Natural killer cell (primary cell): ENCODE measurements at regions not wholly inside any gene's neighbourhood (a gene's known extent, or its start where the extent isn't known, plus 50 kb on each side); places are given as distances from the start of the nearest gene placed in this dataset.

Experiments
- ATAC-seq, 3 donors: fragments of 150-1000 bp in 2 of 3; fragments of 200-7000 bp in 1 of 3; cut with Tn5 transposase; 1 replicate in 1 of 3; 2 replicates in 2 of 3; pipeline ENCODE4 v1.10.0; 2021; ENCODE audit warnings: mild to moderate bottlenecking in 2 of 3, moderate library complexity in 2 of 3
- DNase-seq, 2 donors: peaks; one replicate each; pipeline versions ENCODE4 v3.0.0 to v3.0.0-alpha.2; 2013 to 2021; ENCODE audit warnings: mixed read lengths in 1 of 2
- H3K27ac ChIP-seq: one replicate; pipeline ENCODE4 v1.5.1; 2013; ENCODE audit warnings: mild to moderate bottlenecking, low read length
- H3K27me3 ChIP-seq: one replicate; pipeline ENCODE4 v1.6.1; 2013; ENCODE audit warnings: low read length; ENCODE audit not compliant: control insufficient read depth, insufficient read depth
- H3K36me3 ChIP-seq: one replicate; pipeline ENCODE4 v1.6.1; 2013; ENCODE audit warnings: low read length; ENCODE audit not compliant: control insufficient read depth, insufficient read depth
- H3K4me1 ChIP-seq: one replicate; pipeline ENCODE4 v1.6.1; 2013; ENCODE audit warnings: low read length; ENCODE audit not compliant: control insufficient read depth, insufficient read depth
- H3K4me3 ChIP-seq: one replicate; pipeline ENCODE4 v1.5.1; 2013; ENCODE audit warnings: low read length
- H3K9me3 ChIP-seq: one replicate; pipeline ENCODE4 v1.6.1; 2013; ENCODE audit warnings: low read length; ENCODE audit not compliant: control insufficient read depth, insufficient read depth
- H3K27ac Mint-ChIP-seq, 2 donors: one replicate each; pipeline ENCODE4 v1.8.0; 2022; ENCODE audit warnings: mild to moderate bottlenecking in 2 of 2, mixed read lengths in 2 of 2, moderate library complexity in 1 of 2
- H3K27me3 Mint-ChIP-seq, 2 donors: one replicate each; pipeline ENCODE4 v1.8.0; 2022; ENCODE audit warnings: low read depth in 2 of 2, mixed read lengths in 2 of 2
- H3K36me3 Mint-ChIP-seq: one replicate; pipeline ENCODE4 v1.8.0; 2022; ENCODE audit warnings: mixed read lengths
- H3K4me1 Mint-ChIP-seq, 2 donors: one replicate each; pipeline ENCODE4 v1.8.0; 2022; ENCODE audit warnings: mixed read lengths in 2 of 2
- H3K4me3 Mint-ChIP-seq: one replicate; pipeline ENCODE4 v1.8.0; 2022; ENCODE audit warnings: mild to moderate bottlenecking, moderate library complexity, mixed read lengths
- H3K9me3 Mint-ChIP-seq, 2 donors: one replicate each; pipeline ENCODE4 v1.8.0; 2022; ENCODE audit warnings: mixed read lengths in 2 of 2
- WGBS: methylation state at CpG from one replicate; pipeline ENCODE4 v1.1.7; 2013; ENCODE audit warnings: missing lambda C conversion rate; ENCODE audit not compliant: insufficient coverage; 5-methylcytosine and 5-hydroxymethylcytosine counted together
- intact Hi-C: fragments of 100-400 bp; cut with micrococcal nuclease; formaldehyde crosslinking; loops from one replicate; pipeline ENCODE4 v1.14.2; 2022
- TF ChIP-seq, protein P1 (sequence below): fragments of 200-600 bp; IDR thresholded peaks from one replicate; pipeline ENCODE4 v1.8.0; 2022; ENCODE audit warnings: antibody characterized with exemption

DNA sequence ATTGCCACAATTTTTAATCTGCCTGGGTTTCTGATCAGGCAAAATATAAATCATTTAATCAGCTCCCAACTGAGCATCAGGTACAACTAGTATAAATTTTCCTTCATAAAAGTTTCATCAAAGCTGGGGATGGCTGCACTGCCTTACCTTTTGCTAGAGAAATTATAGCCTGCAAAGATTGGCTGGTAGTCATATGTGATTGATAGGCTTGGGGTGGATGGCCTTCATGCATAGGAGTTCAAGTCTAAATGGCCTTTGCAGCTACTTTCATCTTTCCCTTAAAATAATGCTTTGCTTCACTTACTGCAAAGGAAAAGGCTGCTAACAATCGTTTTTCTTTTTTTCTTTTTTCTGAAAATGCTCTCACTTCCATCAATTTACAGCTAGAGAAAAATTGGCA lies 739.7 kb downstream of the CENPC start:
- DNase-seq = no peak
- no peak overlapping the region for H3K27ac Mint-ChIP-seq
- no peaks in the 10 kb centered on the region for H3K36me3 ChIP-seq
- no peaks in the 10 kb centered on the region for H3K4me1 Mint-ChIP-seq
- H3K27me3 Mint-ChIP-seq = no peaks in the 10 kb centered on the region
- no peaks in the 10 kb centered on the region for H3K4me1 ChIP-seq
- no peak overlapping the region for H3K27ac ChIP-seq
- H3K4me3 Mint-ChIP-seq = no peak overlapping the region
- no peak for ATAC-seq
- 64% methylated on average over 1 of the region's 1 CpG for WGBS
- no peak overlapping the region for H3K4me3 ChIP-seq
- H3K9me3 Mint-ChIP-seq = peaks cover 4% of the 10 kb centered on the region in 2 donors
- TF ChIP-seq, protein P1, sequence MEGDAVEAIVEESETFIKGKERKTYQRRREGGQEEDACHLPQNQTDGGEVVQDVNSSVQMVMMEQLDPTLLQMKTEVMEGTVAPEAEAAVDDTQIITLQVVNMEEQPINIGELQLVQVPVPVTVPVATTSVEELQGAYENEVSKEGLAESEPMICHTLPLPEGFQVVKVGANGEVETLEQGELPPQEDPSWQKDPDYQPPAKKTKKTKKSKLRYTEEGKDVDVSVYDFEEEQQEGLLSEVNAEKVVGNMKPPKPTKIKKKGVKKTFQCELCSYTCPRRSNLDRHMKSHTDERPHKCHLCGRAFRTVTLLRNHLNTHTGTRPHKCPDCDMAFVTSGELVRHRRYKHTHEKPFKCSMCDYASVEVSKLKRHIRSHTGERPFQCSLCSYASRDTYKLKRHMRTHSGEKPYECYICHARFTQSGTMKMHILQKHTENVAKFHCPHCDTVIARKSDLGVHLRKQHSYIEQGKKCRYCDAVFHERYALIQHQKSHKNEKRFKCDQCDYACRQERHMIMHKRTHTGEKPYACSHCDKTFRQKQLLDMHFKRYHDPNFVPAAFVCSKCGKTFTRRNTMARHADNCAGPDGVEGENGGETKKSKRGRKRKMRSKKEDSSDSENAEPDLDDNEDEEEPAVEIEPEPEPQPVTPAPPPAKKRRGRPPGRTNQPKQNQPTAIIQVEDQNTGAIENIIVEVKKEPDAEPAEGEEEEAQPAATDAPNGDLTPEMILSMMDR = no peak
- H3K27me3 ChIP-seq = no peaks in the 10 kb centered on the region
- no peaks in the 10 kb centered on the region for H3K36me3 Mint-ChIP-seq
- intact Hi-C loops = no loop called here
- no peaks in the 10 kb centered on the region for H3K9me3 ChIP-seq

DNA sequence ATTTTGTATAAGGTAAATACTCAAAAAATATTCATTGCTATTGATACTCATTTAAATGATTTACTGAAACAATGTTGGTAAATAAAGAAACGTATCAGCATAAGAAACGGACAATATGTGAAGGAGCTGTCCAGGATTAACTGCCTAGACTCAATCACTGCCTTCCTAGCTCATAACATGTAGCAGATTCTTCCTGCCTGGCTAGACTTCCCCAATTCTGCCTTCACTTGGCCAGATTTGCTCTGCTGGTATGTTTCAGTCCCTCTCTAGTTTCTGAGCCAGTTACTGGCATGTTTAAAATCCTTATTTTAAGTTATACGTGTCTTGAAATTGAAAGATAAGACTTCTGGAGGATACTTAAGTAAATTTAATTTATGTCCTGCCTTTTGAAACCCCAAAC lies 740.3 kb downstream of the CENPC start:
- Mint-ChIP-seq H3K27me3 (no peaks in the 10 kb centered on the region), H3K4me1 (no peaks in the 10 kb centered on the region), H3K9me3 (peaks cover 4% of the 10 kb centered on the region in 2 donors), H3K27ac (no peak overlapping the region), H3K4me3 (no peak overlapping the region), H3K36me3 (no peaks in the 10 kb centered on the region)
- intact Hi-C loops = no loop called here
- no peak for ATAC-seq
- TF ChIP-seq, protein P1 = no peak
- Histone ChIP-seq H3K9me3 (no peaks in the 10 kb centered on the region), H3K27me3 (no peaks in the 10 kb centered on the region), H3K27ac (no peak overlapping the region), H3K4me1 (no peaks in the 10 kb centered on the region), H3K4me3 (no peak overlapping the region), H3K36me3 (no peaks in the 10 kb centered on the region)
- no peak for DNase-seq
- WGBS = 35% methylated on average over 2 of the region's 3 CpGs

DNA sequence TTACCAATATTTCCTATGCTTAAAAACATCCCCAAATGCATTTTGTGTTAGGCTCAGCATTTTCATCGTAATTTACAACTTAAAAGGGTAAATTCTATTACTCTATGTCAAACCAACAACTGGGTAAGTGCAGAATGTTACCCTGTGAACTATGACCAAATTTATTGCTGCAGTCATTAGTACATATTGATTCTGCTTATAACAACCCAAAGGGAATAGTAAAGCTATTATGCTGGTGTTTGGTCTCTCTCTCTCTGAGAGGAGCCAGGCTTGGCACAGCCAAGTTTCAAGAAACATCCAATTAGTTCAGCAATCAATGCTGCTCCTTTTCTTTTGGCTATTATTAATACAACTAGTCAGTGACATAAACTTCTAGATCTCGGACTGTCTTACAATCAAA lies 747.7 kb downstream of the CENPC start:
- intact Hi-C loops = no loop called here
- H3K4me3 Mint-ChIP-seq = no peak overlapping the region

DNA sequence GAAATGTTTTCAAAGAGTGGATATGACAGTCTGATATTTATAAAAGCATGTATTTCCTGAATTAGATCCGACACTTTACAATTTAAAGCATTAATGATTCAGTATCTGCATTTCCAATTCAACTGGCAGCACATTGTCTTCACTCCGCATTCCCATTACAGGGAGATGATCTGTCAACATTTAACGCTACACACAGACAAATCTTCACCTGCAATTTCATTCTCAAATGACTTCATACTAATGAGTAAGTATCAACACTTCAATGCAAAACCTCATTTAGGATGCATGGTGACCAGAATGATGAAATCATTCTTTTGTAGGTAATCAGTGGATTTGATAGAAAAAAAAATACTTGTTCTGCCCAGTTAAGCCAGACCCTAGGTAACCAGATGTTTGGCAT lies 749.6 kb downstream of the CENPC start:
- no peak overlapping the region for H3K4me3 Mint-ChIP-seq
- no peaks in the 10 kb centered on the region for H3K36me3 Mint-ChIP-seq
- H3K4me3 ChIP-seq = no peak overlapping the region
- 89% methylated on average over 3 of the region's 3 CpGs for WGBS
- peaks cover 2 to 12% of the 10 kb centered on the region in 2 donors for H3K9me3 Mint-ChIP-seq
- H3K4me1 ChIP-seq = no peaks in the 10 kb centered on the region
- no peaks in the 10 kb centered on the region for H3K27me3 ChIP-seq
- TF ChIP-seq, protein P1 = no peak
- intact Hi-C loops = no loop called here
- H3K4me1 Mint-ChIP-seq = no peaks in the 10 kb centered on the region
- no peak for DNase-seq
- H3K9me3 ChIP-seq = no peaks in the 10 kb centered on the region
- H3K27ac ChIP-seq = no peak overlapping the region
- ATAC-seq = no peak
- H3K36me3 ChIP-seq = no peaks in the 10 kb centered on the region
- no peaks in the 10 kb centered on the region for H3K27me3 Mint-ChIP-seq
- H3K27ac Mint-ChIP-seq = no peak overlapping the region

More for the DNA sequence above, 747.7 kb downstream of the CENPC start:
- no peak overlapping the region for H3K27ac Mint-ChIP-seq
- H3K27me3 Mint-ChIP-seq = no peaks in the 10 kb centered on the region
- Histone ChIP-seq H3K4me1 (no peaks in the 10 kb centered on the region), H3K27me3 (no peaks in the 10 kb centered on the region), H3K36me3 (no peaks in the 10 kb centered on the region), H3K27ac (no peak overlapping the region), H3K4me3 (no peak overlapping the region), H3K9me3 (no peaks in the 10 kb centered on the region)
- no peaks in the 10 kb centered on the region for H3K4me1 Mint-ChIP-seq
- H3K36me3 Mint-ChIP-seq = no peaks in the 10 kb centered on the region
- 80% methylated on average over 2 of the region's 2 CpGs for WGBS
- DNase-seq = no peak
- ATAC-seq = no peak
- H3K9me3 Mint-ChIP-seq = peaks cover 0 to 2% of the 10 kb centered on the region in 2 donors
- TF ChIP-seq, protein P1 = no peak
